ENCODE measurements at regions not wholly inside any gene's neighbourhood (a gene's known extent, or its start where the extent isn't known, plus 50 kb on each side); places are given as distances from the start of the nearest gene placed in this dataset.

DNA sequence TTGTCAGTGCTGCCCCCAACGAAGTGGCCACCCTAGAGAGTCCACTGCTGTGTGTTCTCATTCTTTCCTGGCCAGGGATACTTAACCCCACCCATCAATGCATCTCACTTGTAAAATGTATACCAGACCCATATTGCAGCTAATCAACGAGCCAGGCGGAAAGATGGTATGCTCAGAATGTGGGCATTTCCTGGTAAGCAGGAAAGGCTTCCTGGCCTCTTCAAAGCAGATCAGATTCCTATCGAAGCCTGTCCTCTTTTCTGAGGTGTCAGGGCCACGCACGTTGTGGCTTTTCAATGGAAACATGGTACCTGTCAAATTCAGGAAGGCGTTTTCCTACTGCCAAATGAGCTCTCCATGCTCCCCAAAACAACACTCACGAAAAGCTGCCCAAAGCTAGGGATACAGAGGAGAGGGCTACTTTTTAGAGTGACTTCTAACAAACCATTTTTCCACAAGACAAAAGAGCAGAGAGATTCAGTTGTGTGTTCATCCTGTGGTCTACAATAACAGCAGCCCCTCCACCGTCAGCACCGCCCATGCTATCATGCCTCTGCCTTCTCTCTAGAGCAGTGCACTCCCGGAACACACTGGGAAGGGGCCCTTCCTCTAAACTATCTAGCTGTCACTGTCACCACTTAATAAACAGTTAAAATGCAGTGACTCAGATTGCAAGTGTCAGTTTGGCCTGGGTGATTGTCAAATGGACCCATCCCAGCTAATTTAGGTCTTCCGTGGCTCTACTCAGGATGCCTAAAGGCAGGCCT lies 535.1 kb downstream of the RNF144A start:
- H3K4me3 ChIP-seq = no peak overlapping the region
- H3K4me1 ChIP-seq = no peaks in the 10 kb centered on the region
- no peak for DNase-seq (ENCODE audit: low spot score in 2 of 2)
- H3K36me3 ChIP-seq (replicated peaks) = no peaks in the 10 kb centered on the region
- H3K27me3 ChIP-seq (ENCODE audit: low read depth) = no peaks in the 10 kb centered on the region
- H3K9me3 ChIP-seq = no peaks in the 10 kb centered on the region
- in situ Hi-C loops (cut with MboI; ENCODE audit: low sequenced_read_pairs) = no loop called here

DNA sequence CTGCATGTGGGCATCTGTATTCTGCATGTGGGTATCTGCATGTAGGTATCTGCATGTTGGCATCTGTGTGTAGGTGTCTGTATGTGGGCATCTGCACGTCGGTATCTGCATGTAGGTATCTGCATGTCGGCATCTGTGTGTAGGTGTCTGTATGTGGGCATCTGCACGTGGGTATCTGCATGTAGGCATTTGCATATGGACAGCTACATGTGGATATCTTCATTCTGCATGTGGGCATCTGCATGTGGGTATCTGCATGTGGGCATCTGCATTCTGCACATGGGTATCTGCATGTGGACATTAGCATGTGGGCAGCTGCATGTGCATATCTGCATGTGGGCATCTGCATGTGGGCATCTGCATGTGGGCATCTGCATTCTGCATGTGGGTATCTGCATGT lies 537.4 kb downstream of the RNF144A start:
- DNase-seq (ENCODE audit: low spot score in 2 of 2) = no peak
- Histone ChIP-seq H3K4me1 (no peaks in the 10 kb centered on the region), H3K27me3 (ENCODE audit: low read depth) (no peaks in the 10 kb centered on the region), H3K36me3 (replicated peaks) (no peaks in the 10 kb centered on the region), H3K4me3 (no peak overlapping the region), H3K9me3 (no peaks in the 10 kb centered on the region)
- in situ Hi-C loops (cut with MboI; ENCODE audit: low sequenced_read_pairs) = no loop called here

DNA sequence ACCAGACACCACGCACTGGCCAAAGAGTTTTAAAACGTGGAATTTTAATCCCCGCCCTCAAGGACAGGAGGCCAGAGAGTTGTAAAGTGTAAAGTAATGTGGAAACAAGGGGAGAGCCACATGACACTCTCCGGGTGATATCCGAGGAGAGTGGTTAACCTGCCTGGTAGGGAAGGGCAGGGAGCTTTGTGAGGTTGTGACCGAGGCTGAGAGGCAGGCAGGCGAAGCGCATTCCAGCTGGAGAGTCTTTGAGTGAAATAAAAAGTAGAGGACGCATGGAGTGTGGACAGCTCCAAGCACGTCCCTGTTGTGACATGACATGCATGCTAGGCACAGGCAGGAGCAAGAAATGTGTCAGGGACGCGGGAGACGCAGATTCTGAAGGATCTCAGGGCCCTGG lies 539.5 kb downstream of the RNF144A start:
- Histone ChIP-seq H3K4me1 (no peaks in the 10 kb centered on the region), H3K9me3 (no peaks in the 10 kb centered on the region), H3K4me3 (no peak overlapping the region), H3K36me3 (replicated peaks) (no peaks in the 10 kb centered on the region), H3K27me3 (ENCODE audit: low read depth) (no peaks in the 10 kb centered on the region)
- in situ Hi-C loops (cut with MboI; ENCODE audit: low sequenced_read_pairs) = no loop called here
- DNase-seq (ENCODE audit: low spot score in 2 of 2) = no peak

DNA sequence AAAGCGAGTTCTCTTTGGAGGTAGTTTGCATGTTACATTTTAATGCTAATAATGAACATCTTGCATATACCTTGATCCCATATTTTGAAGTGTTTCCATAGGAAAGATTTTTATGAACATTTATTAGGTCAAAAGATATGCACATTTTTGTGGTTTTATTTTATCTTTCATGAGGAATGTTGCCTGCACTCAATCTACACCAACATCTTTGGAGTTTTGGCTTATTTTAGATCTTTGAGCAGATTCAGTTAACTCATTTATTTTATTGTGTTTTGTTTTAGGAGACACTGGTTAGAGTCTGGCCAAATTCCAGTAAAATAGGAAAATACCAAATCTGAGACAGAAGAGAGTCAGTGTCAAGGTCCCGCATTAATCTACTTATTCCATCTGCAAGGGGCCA lies 540.9 kb downstream of the RNF144A start:
- DNase-seq (ENCODE audit: low spot score in 2 of 2) = no peak
- H3K27me3 ChIP-seq (ENCODE audit: low read depth) = no peaks in the 10 kb centered on the region
- H3K9me3 ChIP-seq = no peaks in the 10 kb centered on the region
- in situ Hi-C loops (cut with MboI; ENCODE audit: low sequenced_read_pairs) = no loop called here
- H3K4me3 ChIP-seq = no peak overlapping the region
- no peaks in the 10 kb centered on the region for H3K36me3 ChIP-seq (replicated peaks)
- no peaks in the 10 kb centered on the region for H3K4me1 ChIP-seq

DNA sequence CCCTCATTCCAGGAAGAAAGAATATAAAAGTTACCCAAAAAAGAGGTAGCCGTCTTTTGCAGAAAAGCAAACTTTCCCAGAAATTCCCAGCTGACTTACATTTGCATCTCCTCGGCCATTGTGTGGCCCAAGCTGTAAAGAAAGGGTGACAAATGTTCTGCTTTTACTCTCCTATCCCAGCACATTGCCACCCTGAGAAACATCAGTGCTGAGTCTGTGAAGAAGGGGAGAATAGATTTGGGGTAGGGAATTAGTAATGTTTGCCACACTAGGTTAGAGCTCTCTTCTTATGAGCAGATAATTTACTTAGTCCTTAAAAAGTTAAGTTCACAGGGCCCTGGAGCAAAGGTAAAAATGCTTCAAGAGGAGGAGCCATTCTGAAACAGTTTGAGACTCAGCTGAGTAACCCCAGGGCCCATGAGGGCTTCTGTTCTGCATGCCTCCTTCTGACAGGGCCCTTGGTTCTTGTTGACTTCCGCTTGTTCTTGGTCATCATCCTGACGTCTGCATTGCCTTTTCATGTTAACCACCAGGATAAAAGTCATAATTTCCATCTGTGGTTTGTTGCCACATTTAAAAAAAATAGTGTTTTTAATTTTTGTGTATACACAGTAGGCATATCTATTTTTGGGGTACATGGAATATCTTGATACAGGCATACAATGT lies 550.7 kb downstream of the RNF144A start:
- DNase-seq (ENCODE audit: low spot score in 2 of 2) = no peak
- Histone ChIP-seq H3K27me3 (ENCODE audit: low read depth) (no peaks in the 10 kb centered on the region), H3K4me1 (no peaks in the 10 kb centered on the region), H3K4me3 (no peak overlapping the region), H3K9me3 (no peaks in the 10 kb centered on the region), H3K36me3 (replicated peaks) (no peaks in the 10 kb centered on the region)
- in situ Hi-C loops (cut with MboI; ENCODE audit: low sequenced_read_pairs) = no loop called here

DNA sequence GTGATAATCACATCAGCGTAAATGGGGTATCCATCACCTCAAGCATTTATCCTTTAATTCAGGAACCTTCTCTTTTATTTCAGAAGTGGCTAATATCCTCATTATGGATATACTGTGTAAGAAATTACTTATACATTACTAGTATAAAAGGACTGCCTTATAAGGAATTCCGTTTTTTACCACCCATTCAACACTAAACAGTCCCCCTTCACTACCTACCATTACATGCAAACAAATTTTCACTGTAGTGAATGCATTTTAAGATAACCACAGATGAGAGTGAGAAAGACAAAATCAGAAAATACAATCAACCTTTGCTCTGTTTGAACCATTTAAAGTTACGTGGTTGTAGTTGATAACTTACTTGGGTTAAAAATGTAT lies 551.2 kb downstream of the RNF144A start:
- no peak for DNase-seq (ENCODE audit: low spot score in 2 of 2)
- Histone ChIP-seq H3K36me3 (replicated peaks) (no peaks in the 10 kb centered on the region), H3K27me3 (ENCODE audit: low read depth) (no peaks in the 10 kb centered on the region), H3K4me3 (no peak overlapping the region), H3K4me1 (no peaks in the 10 kb centered on the region), H3K9me3 (no peaks in the 10 kb centered on the region)
- in situ Hi-C loops (cut with MboI; ENCODE audit: low sequenced_read_pairs) = no loop called here

DNA sequence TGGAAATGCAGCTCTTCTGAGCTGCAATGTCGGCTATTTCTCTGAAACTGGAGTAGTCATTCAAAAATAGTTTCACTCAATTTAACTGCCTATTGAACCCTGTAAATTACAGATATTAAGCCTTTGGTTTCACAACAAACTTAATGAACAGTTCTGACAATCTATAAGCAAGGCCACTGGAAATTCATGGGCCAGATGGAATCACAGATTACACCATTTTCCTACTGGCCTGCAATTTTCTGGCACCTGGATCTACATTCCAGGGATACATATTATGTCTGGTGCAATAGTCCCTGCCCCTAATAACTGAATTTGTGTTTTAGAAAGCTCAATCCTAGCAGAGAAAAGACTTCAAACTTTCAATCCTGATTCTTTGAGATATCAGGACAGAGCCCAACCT lies 551.7 kb downstream of the RNF144A start:
- Histone ChIP-seq H3K27me3 (ENCODE audit: low read depth) (no peaks in the 10 kb centered on the region), H3K36me3 (replicated peaks) (no peaks in the 10 kb centered on the region), H3K4me1 (no peaks in the 10 kb centered on the region), H3K9me3 (no peaks in the 10 kb centered on the region), H3K4me3 (no peak overlapping the region)
- in situ Hi-C loops (cut with MboI; ENCODE audit: low sequenced_read_pairs) = no loop called here
- no peak for DNase-seq (ENCODE audit: low spot score in 2 of 2)

DNA sequence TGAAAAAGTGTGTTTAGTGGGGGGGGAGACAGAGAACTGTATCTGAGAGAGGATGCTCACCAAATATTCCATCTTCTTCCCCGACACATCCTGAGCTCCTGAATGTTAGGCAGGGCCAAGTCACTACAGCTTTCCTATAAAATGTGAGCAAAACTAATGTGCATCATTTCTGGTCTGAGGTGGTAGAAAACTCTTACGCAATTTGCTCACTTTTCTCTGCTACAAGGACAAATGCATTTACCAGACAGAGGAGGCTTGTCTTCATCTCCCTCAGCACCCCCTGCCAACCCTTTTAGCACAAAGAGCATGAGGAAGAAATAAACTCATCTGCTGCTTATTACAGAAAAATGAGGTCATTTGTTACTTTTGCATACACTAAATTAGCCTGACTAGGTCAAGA lies 554.0 kb downstream of the RNF144A start:
- no peaks in the 10 kb centered on the region for H3K4me1 ChIP-seq
- no peaks in the 10 kb centered on the region for H3K36me3 ChIP-seq (replicated peaks)
- no peaks in the 10 kb centered on the region for H3K9me3 ChIP-seq
- in situ Hi-C loops (cut with MboI; ENCODE audit: low sequenced_read_pairs) = no loop called here
- H3K27me3 ChIP-seq (ENCODE audit: low read depth) = no peaks in the 10 kb centered on the region
- H3K4me3 ChIP-seq = no peak overlapping the region
- DNase-seq (ENCODE audit: low spot score in 2 of 2) = no peak

DNA sequence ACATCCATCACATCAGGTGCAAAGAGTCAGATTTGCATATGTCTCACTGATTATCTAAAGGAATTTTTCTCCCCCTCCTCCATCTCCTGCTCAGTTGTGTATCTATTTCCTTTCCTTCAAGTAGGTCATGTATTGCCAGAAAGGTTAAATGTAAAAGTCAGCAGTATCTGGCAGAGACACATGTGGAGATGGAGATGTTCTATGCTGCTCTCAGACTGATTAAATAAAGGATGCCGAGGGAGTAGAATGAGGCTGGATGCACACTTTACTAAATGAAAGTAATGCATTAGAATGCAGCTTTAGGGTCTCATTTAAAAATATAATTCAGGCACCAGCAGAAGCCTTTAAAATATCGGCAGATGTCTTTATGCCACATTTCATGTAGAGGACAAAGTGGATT lies 555.3 kb downstream of the RNF144A start:
- Histone ChIP-seq H3K9me3 (no peaks in the 10 kb centered on the region), H3K36me3 (replicated peaks) (no peaks in the 10 kb centered on the region), H3K27me3 (ENCODE audit: low read depth) (no peaks in the 10 kb centered on the region), H3K4me1 (no peaks in the 10 kb centered on the region), H3K4me3 (no peak overlapping the region)
- in situ Hi-C loops (cut with MboI; ENCODE audit: low sequenced_read_pairs) = no loop called here
- no peak for DNase-seq (ENCODE audit: low spot score in 2 of 2)

DNA sequence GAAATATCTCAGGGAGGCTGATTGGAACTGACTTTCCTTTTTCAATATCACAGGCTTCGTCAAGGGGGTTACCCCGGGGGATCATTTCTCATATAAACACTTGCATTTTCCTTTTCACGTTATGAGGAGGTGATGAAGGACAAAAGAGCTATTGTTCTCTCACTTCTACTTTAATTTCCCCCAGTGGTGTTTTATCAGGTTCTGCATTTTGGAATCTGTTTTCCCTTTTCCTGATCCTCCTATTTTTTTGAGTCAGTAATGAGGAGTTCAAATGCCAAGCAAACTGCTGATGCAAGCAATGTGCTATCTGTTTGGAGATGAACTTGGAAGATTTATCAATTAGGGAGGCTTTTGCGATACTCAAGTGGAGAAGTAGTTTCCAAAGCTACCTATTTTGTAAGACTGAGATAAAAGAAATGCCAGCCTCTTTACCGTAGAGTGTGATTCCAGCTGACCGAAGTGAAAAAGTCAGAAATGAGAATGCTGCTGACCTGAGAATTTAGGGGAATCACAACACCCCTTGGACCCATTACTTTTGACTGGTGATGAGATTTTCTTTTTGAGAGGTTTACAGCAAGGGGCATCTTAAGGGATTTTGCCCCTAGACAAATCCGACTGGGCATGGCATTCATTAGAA lies 556.0 kb downstream of the RNF144A start:
- no peaks in the 10 kb centered on the region for H3K27me3 ChIP-seq (ENCODE audit: low read depth)

DNA sequence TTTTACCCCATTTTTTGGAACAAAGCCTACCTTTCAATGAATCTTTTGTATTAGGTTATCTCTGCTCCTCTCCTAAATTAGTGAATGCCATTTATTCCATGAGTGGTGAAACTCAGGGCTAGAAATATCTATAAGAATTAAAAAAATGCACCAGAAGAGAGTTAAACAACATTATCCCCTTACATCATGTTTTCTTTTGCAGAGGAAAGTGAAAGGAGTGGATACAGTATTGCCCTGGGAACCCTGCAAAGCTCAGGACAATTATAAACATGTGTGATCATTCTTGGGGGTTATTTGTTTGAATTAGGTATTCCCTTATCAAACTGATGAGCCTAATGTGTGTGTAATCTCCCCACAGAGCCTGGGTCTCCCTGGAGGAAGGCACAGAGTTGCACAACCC lies 559.2 kb downstream of the RNF144A start:
- Histone ChIP-seq H3K9me3 (no peaks in the 10 kb centered on the region), H3K27me3 (ENCODE audit: low read depth) (no peaks in the 10 kb centered on the region), H3K36me3 (replicated peaks) (no peaks in the 10 kb centered on the region), H3K4me1 (no peaks in the 10 kb centered on the region), H3K4me3 (no peak overlapping the region)
- no peak for DNase-seq (ENCODE audit: low spot score in 2 of 2)
- in situ Hi-C loops (cut with MboI; ENCODE audit: low sequenced_read_pairs) = no loop called here

More for the DNA sequence above, 556.0 kb downstream of the RNF144A start:
- in situ Hi-C loops (cut with MboI; ENCODE audit: low sequenced_read_pairs) = no loop called here
- no peak for DNase-seq (ENCODE audit: low spot score in 2 of 2)
- no peaks in the 10 kb centered on the region for H3K4me1 ChIP-seq
- H3K9me3 ChIP-seq = no peaks in the 10 kb centered on the region
- no peak overlapping the region for H3K4me3 ChIP-seq
- no peaks in the 10 kb centered on the region for H3K36me3 ChIP-seq (replicated peaks)

DNA sequence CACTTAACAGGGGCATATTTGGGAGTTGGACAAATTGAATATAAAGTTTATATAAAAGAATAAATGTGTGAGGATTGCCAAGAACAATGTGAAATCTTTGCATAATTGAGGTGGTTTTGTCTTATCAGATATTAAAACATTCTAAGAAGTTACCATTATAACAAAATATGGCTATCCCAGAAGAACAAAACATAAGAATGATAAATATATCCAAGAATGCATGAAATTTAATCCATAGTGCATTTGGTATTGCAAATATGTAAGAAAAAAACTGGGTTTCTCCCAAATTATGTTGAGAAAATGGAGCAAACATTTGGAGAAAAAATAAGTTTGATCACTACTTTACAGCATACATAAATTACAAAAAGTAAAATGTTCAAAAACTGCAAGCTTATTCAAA lies 562.4 kb downstream of the RNF144A start:
- DNase-seq (ENCODE audit: low spot score in 2 of 2) = no peak
- no peaks in the 10 kb centered on the region for H3K36me3 ChIP-seq (replicated peaks)
- H3K4me3 ChIP-seq = no peak overlapping the region
- H3K9me3 ChIP-seq = no peaks in the 10 kb centered on the region
- in situ Hi-C loops (cut with MboI; ENCODE audit: low sequenced_read_pairs) = no loop called here
- H3K4me1 ChIP-seq = no peaks in the 10 kb centered on the region
- H3K27me3 ChIP-seq (ENCODE audit: low read depth) = no peaks in the 10 kb centered on the region

DNA sequence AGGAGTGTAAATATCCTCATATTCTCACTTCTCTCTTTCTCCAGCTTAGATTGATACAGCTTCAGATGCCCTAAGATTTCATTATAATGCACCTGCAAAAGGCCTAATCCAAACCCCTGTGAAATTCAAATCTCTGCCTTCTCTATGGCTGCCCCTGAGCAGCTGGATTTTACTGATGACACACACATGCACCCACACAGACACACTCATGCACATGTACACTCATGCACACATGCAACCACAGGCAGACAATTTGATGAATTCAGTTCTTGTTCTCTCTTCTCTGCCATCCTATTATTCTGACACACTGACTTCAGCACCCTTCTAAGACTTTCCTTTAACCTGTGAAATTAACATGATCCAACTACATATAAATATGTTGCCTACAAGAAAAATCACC lies 563.2 kb downstream of the RNF144A start:
- DNase-seq (ENCODE audit: low spot score in 2 of 2) = no peak
- Histone ChIP-seq H3K27me3 (ENCODE audit: low read depth) (no peaks in the 10 kb centered on the region), H3K4me3 (no peak overlapping the region), H3K36me3 (replicated peaks) (no peaks in the 10 kb centered on the region), H3K9me3 (no peaks in the 10 kb centered on the region), H3K4me1 (no peaks in the 10 kb centered on the region)
- in situ Hi-C loops (cut with MboI; ENCODE audit: low sequenced_read_pairs) = no loop called here

DNA sequence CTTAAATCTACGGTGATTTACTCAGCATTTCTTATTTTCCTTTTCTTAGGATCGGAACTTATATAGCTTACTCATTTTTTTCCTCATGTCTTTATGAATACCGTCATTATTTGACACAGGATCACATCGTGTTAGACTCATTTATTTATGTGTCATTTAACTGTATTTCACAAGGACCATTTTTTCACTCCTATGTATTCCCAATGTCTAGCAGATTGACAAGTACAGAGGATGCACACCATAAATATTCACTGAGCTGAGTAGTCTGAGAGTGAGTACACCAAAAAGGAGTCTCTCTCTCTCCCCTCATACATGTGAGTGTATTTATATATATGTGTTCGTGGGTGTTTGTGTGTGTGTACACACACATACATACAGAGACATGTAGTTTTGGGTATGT lies 573.5 kb downstream of the RNF144A start:
- Histone ChIP-seq H3K27me3 (ENCODE audit: low read depth) (no peaks in the 10 kb centered on the region), H3K36me3 (replicated peaks) (no peaks in the 10 kb centered on the region), H3K4me3 (no peak overlapping the region), H3K4me1 (no peaks in the 10 kb centered on the region), H3K9me3 (no peaks in the 10 kb centered on the region)
- in situ Hi-C loops (cut with MboI; ENCODE audit: low sequenced_read_pairs) = no loop called here
- no peak for DNase-seq (ENCODE audit: low spot score in 2 of 2)

Data from HAP-1 (cell line).